ENCODE measurements at regions not wholly inside any gene's neighbourhood (a gene's known extent, or its start where the extent isn't known, plus 50 kb on each side); places are given as distances from the start of the nearest gene placed in this dataset.

GRCh38 chr16:9184354-9184690 is 92.9 kb downstream of the HAPSTR1 start:
- DNase-seq (no peak), ATAC-seq (no peak)
- H3K36me3 ChIP-seq (ENCODE audit: control insufficient read depth in 2 of 3, insufficient read depth in 3 of 3, low read length in 3 of 3) = no peaks in the 10 kb centered on the region
- no peaks in the 10 kb centered on the region for H3K36me3 Mint-ChIP-seq
- H3K4me1 ChIP-seq (ENCODE audit: control insufficient read depth in 2 of 2, insufficient read depth in 2 of 2, low read length in 2 of 2) = no peaks in the 10 kb centered on the region
- intact Hi-C loops (cut with micrococcal nuclease) = no loop called here
- H3K27ac ChIP-seq (ENCODE audit: low read depth, low read length) = no peak overlapping the region
- CTCF ChIA-PET = no interaction called here
- H3K9me3 ChIP-seq (ENCODE audit: control insufficient read depth in 2 of 3, low read length in 3 of 3) = no peaks in the 10 kb centered on the region
- H3K4me3 Mint-ChIP-seq = no peak overlapping the region
- H3K9me3 Mint-ChIP-seq = peaks cover 0 to 6% (median 0%) of the 10 kb centered on the region in 11 donors
- POLR2A ChIA-PET = interaction anchor here (0.6 kb wide), 1 partner anchor 236 kb away, joined by 3 read pairs; no protein-coding TSS in a partner anchor
- H3K27ac Mint-ChIP-seq = no peak overlapping the region
- peaks cover 0 to 26% (median 12%) of the 10 kb centered on the region in 5 donors for H3K27me3 Mint-ChIP-seq
- H3K27me3 ChIP-seq (ENCODE audit: control insufficient read depth in 2 of 2, insufficient read depth in 2 of 2, low read length in 2 of 2) = no peaks in the 10 kb centered on the region
- no peak overlapping the region for H3K4me3 ChIP-seq (ENCODE audit: low read length)
- H3K4me1 Mint-ChIP-seq = no peaks in the 10 kb centered on the region

- H3K27ac Mint-ChIP-seq = no peak overlapping the region
Measured at GRCh38 chr16:9185381-9185780, 93.9 kb downstream of the HAPSTR1 start.

GRCh38 chr16:9186061-9186460 is 94.6 kb downstream of the HAPSTR1 start:
- peaks cover 0 to 6% (median 0%) of the 10 kb centered on the region in 11 donors for H3K9me3 Mint-ChIP-seq
- peaks cover 0 to 13% (median 4%) of the 10 kb centered on the region in 5 donors for H3K27me3 Mint-ChIP-seq

More at GRCh38 chr16:9185381-9185780, 93.9 kb downstream of the HAPSTR1 start:
- Mint-ChIP-seq H3K4me1 (no peaks in the 10 kb centered on the region), H3K36me3 (no peaks in the 10 kb centered on the region), H3K27me3 (peaks cover 0 to 20% (median 9%) of the 10 kb centered on the region in 5 donors), H3K4me3 (no peak overlapping the region), H3K9me3 (peaks cover 0 to 6% (median 0%) of the 10 kb centered on the region in 11 donors)
- ATAC-seq (no peak), DNase-seq (no peak)
- H3K27ac ChIP-seq (ENCODE audit: low read depth, low read length) = no peak overlapping the region
- no peaks in the 10 kb centered on the region for H3K27me3 ChIP-seq (ENCODE audit: control insufficient read depth in 2 of 2, insufficient read depth in 2 of 2, low read length in 2 of 2)
- H3K4me1 ChIP-seq (ENCODE audit: control insufficient read depth in 2 of 2, insufficient read depth in 2 of 2, low read length in 2 of 2) = no peaks in the 10 kb centered on the region
- POLR2A ChIA-PET = no interaction called here
- CTCF ChIA-PET = no interaction called here
- H3K4me3 ChIP-seq (ENCODE audit: low read length) = no peak overlapping the region
- no peaks in the 10 kb centered on the region for H3K9me3 ChIP-seq (ENCODE audit: control insufficient read depth in 2 of 3, low read length in 3 of 3)
- intact Hi-C loops (cut with micrococcal nuclease) = no loop called here
- H3K36me3 ChIP-seq (ENCODE audit: control insufficient read depth in 2 of 3, insufficient read depth in 3 of 3, low read length in 3 of 3) = no peaks in the 10 kb centered on the region

GRCh38 chr16:9188721-9189120 is 97.3 kb downstream of the HAPSTR1 start:
- Mint-ChIP-seq H3K4me3 (no peak overlapping the region), H3K4me1 (no peaks in the 10 kb centered on the region), H3K36me3 (no peaks in the 10 kb centered on the region), H3K9me3 (peaks cover 0 to 6% (median under 1%) of the 10 kb centered on the region in 11 donors), H3K27me3 (peaks cover 0 to 8% (median 2%) of the 10 kb centered on the region in 5 donors), H3K27ac (no peak overlapping the region)
- ChIA-PET POLR2A (no interaction called here), CTCF (no interaction called here)
- no peak for ATAC-seq
- no peak overlapping the region for H3K27ac ChIP-seq (ENCODE audit: low read depth, low read length)
- no peaks in the 10 kb centered on the region for H3K4me1 ChIP-seq (ENCODE audit: control insufficient read depth in 2 of 2, insufficient read depth in 2 of 2, low read length in 2 of 2)
- H3K4me3 ChIP-seq (ENCODE audit: low read length) = no peak overlapping the region
- H3K27me3 ChIP-seq (ENCODE audit: control insufficient read depth in 2 of 2, insufficient read depth in 2 of 2, low read length in 2 of 2) = no peaks in the 10 kb centered on the region
- DNase-seq = no peak
- no peaks in the 10 kb centered on the region for H3K36me3 ChIP-seq (ENCODE audit: control insufficient read depth in 2 of 3, insufficient read depth in 3 of 3, low read length in 3 of 3)
- H3K9me3 ChIP-seq (ENCODE audit: control insufficient read depth in 2 of 3, low read length in 3 of 3) = no peaks in the 10 kb centered on the region
- intact Hi-C loops (cut with micrococcal nuclease) = no loop called here

More at GRCh38 chr16:9186061-9186460, 94.6 kb downstream of the HAPSTR1 start:
- DNase-seq (no peak), ATAC-seq (no peak)
- Mint-ChIP-seq H3K4me3 (no peak overlapping the region), H3K4me1 (no peaks in the 10 kb centered on the region), H3K27ac (no peak overlapping the region), H3K36me3 (no peaks in the 10 kb centered on the region)
- no peaks in the 10 kb centered on the region for H3K27me3 ChIP-seq (ENCODE audit: control insufficient read depth in 2 of 2, insufficient read depth in 2 of 2, low read length in 2 of 2)
- H3K4me3 ChIP-seq (ENCODE audit: low read length) = no peak overlapping the region
- intact Hi-C loops (cut with micrococcal nuclease) = no loop called here
- H3K36me3 ChIP-seq (ENCODE audit: control insufficient read depth in 2 of 3, insufficient read depth in 3 of 3, low read length in 3 of 3) = no peaks in the 10 kb centered on the region
- H3K9me3 ChIP-seq (ENCODE audit: control insufficient read depth in 2 of 3, low read length in 3 of 3) = no peaks in the 10 kb centered on the region
- CTCF ChIA-PET = no interaction called here
- H3K4me1 ChIP-seq (ENCODE audit: control insufficient read depth in 2 of 2, insufficient read depth in 2 of 2, low read length in 2 of 2) = no peaks in the 10 kb centered on the region
- no peak overlapping the region for H3K27ac ChIP-seq (ENCODE audit: low read depth, low read length)
- POLR2A ChIA-PET = no interaction called here

- Mint-ChIP-seq H3K27me3 (peaks cover 0 to 10% (median 5%) of the 10 kb centered on the region in 5 donors), H3K9me3 (peaks cover 0 to 1% (median 0%) of the 10 kb centered on the region in 11 donors), H3K27ac (no peak overlapping the region), H3K4me3 (no peak overlapping the region), H3K4me1 (no peaks in the 10 kb centered on the region), H3K36me3 (no peaks in the 10 kb centered on the region)
- intact Hi-C loops (cut with micrococcal nuclease) = no loop called here
- CTCF ChIA-PET = no interaction called here
- POLR2A ChIA-PET = no interaction called here
- no peak overlapping the region for H3K4me3 ChIP-seq (ENCODE audit: low read length)
- no peak for ATAC-seq
- no peaks in the 10 kb centered on the region for H3K27me3 ChIP-seq (ENCODE audit: control insufficient read depth in 2 of 2, insufficient read depth in 2 of 2, low read length in 2 of 2)
- H3K4me1 ChIP-seq (ENCODE audit: control insufficient read depth in 2 of 2, insufficient read depth in 2 of 2, low read length in 2 of 2) = no peaks in the 10 kb centered on the region
- no peaks in the 10 kb centered on the region for H3K9me3 ChIP-seq (ENCODE audit: control insufficient read depth in 2 of 3, low read length in 3 of 3)
- H3K36me3 ChIP-seq (ENCODE audit: control insufficient read depth in 2 of 3, insufficient read depth in 3 of 3, low read length in 3 of 3) = no peaks in the 10 kb centered on the region
- H3K27ac ChIP-seq (ENCODE audit: low read depth, low read length) = no peak overlapping the region
- DNase-seq = no peak
Measured at GRCh38 chr16:9191274-9191850, 99.9 kb downstream of the HAPSTR1 start.

GRCh38 chr16:9192746-9193145 is 101.3 kb downstream of the HAPSTR1 start:
- CTCF ChIA-PET = no interaction called here

GRCh38 chr16:9195287-9195686 is 103.8 kb downstream of the HAPSTR1 start:
- no peak overlapping the region for H3K4me3 Mint-ChIP-seq
- Histone ChIP-seq H3K4me1 (ENCODE audit: control insufficient read depth in 2 of 2, insufficient read depth in 2 of 2, low read length in 2 of 2) (no peaks in the 10 kb centered on the region), H3K4me3 (ENCODE audit: low read length) (no peak overlapping the region), H3K27ac (ENCODE audit: low read depth, low read length) (no peak overlapping the region), H3K9me3 (ENCODE audit: control insufficient read depth in 2 of 3, low read length in 3 of 3) (no peaks in the 10 kb centered on the region), H3K27me3 (ENCODE audit: control insufficient read depth in 2 of 2, insufficient read depth in 2 of 2, low read length in 2 of 2) (no peaks in the 10 kb centered on the region), H3K36me3 (ENCODE audit: control insufficient read depth in 2 of 3, insufficient read depth in 3 of 3, low read length in 3 of 3) (no peaks in the 10 kb centered on the region)
- ChIA-PET CTCF (no interaction called here), POLR2A (no interaction called here)
- H3K27me3 Mint-ChIP-seq = peaks cover 0 to 31% (median 25%) of the 10 kb centered on the region in 5 donors
- no peak for DNase-seq
- H3K9me3 Mint-ChIP-seq = peaks cover 0 to 2% (median 0%) of the 10 kb centered on the region in 11 donors
- peaks cover 0 to 1% (median 0%) of the 10 kb centered on the region in 7 donors for H3K4me1 Mint-ChIP-seq
- no peaks in the 10 kb centered on the region for H3K36me3 Mint-ChIP-seq
- H3K27ac Mint-ChIP-seq = no peak overlapping the region
- no peak for ATAC-seq
- intact Hi-C loops (cut with micrococcal nuclease) = no loop called here

More at GRCh38 chr16:9192746-9193145, 101.3 kb downstream of the HAPSTR1 start:
- Histone ChIP-seq H3K27ac (ENCODE audit: low read depth, low read length) (no peak overlapping the region), H3K9me3 (ENCODE audit: control insufficient read depth in 2 of 3, low read length in 3 of 3) (no peaks in the 10 kb centered on the region), H3K27me3 (ENCODE audit: control insufficient read depth in 2 of 2, insufficient read depth in 2 of 2, low read length in 2 of 2) (no peaks in the 10 kb centered on the region), H3K4me1 (ENCODE audit: control insufficient read depth in 2 of 2, insufficient read depth in 2 of 2, low read length in 2 of 2) (no peaks in the 10 kb centered on the region), H3K4me3 (ENCODE audit: low read length) (no peak overlapping the region), H3K36me3 (ENCODE audit: control insufficient read depth in 2 of 3, insufficient read depth in 3 of 3, low read length in 3 of 3) (no peaks in the 10 kb centered on the region)
- intact Hi-C loops (cut with micrococcal nuclease) = no loop called here
- POLR2A ChIA-PET = no interaction called here
- peaks cover 0 to 1% (median 0%) of the 10 kb centered on the region in 11 donors for H3K9me3 Mint-ChIP-seq
- H3K27ac Mint-ChIP-seq = no peak overlapping the region
- ATAC-seq = no peak
- no peak overlapping the region for H3K4me3 Mint-ChIP-seq
- H3K4me1 Mint-ChIP-seq = no peaks in the 10 kb centered on the region
- H3K36me3 Mint-ChIP-seq = no peaks in the 10 kb centered on the region
- H3K27me3 Mint-ChIP-seq = peaks cover 0 to 18% (median 11%) of the 10 kb centered on the region in 5 donors
- DNase-seq = no peak
